Stimulated activated CD4-positive, alpha-beta T cell treated with anti-CD3 and anti-CD28 coated beads, TNF-alpha, amount 100 ng/mL, for 48 hours (primary cell): ENCODE measurements at regions not wholly inside any gene's neighbourhood (a gene's known extent, or its start where the extent isn't known, plus 50 kb on each side); places are given as distances from the start of the nearest gene placed in this dataset.
"Not testable (repeated sequence)": the region's sequence is repeated elsewhere in the genome, so short reads cannot be mapped to it uniquely, and the experiment has no call there.

Source experiments
- DNase-seq, 3 donors: peaks; one replicate each; pipeline ENCODE4 v3.0.0-alpha.2; 2020; ENCODE audit warnings: low read depth in 3 of 3

DNA sequence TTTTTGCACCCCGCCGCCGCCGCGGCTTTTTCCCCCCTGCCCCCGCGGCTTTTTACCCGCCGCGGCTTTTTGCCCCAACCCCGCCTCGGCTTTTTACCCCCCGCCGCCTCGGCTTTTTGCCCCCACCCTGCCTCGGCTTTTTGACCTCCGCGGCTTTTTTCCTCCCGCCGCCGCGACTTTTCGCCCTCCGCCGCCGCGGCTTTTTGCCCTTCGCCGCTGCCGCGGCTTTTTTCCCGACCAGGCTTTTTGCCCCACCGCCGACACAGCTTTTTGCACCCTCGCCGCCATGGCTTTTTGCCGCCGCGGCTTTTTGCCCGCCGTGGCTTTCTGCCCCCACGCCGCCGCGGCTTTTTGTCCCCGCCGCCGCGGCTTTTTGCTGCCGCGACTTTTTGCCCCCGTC lies 137.0 kb upstream of the TP53TG3D start:
- no peak for DNase-seq

DNA sequence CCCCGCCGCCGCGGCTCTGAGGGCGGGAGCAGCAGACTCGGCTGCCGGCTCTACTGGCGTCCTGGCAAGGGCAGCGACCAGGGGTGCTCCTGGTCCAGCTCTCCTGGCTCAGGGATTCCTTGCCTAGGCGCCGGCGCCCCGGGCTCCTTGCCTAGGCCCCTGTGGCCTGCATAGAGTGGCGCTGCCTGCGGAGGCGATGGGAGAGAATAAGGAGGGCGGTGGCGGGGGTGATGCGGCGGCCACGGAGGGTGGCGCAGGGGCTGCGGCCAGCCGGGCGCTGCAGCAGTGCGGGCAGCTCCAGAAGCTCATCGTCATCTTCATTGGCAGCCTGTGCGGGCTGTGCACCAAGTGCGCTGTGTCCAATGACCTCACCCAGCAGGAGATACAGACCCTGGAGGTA lies 136.6 kb upstream of the TP53TG3D start:
- DNase-seq, result not testable (repeated sequence)

DNA sequence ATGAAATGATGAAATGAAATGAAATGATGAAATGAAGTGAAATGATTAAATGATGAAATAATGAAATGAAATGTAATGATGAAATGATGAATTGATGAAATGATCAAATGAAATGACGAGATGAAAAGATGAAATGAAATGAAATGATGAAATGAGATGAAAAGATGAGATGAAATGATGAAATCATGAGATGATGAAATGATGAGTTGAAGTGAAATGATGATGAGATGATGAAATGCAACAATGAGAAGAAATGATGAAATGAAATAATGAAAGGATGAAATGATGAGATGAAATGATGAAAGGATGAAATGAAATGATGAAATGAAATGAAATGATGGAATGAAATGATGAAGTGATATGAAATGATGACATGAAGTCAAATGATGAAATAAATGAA lies 132.7 kb upstream of the TP53TG3D start:
- DNase-seq, result not testable (repeated sequence)

DNA sequence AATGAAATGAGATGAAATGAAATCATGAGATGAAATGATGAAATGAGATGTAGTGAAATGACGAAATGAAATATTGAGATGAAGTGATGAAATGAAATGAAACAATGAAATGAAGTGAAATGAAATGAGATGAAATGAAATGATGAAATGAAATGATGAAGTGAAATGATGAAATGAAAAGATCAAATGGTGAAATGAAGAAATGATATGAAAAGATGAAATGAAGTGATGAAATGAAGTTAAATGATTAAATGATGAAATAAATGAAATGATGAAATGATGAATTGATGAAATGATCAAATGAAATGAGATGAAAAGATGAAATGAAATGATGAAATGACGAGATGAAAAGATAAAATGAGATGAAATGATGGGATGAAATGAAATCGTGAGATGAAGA lies 132.3 kb upstream of the TP53TG3D start:
- not testable (repeated sequence) for DNase-seq

DNA sequence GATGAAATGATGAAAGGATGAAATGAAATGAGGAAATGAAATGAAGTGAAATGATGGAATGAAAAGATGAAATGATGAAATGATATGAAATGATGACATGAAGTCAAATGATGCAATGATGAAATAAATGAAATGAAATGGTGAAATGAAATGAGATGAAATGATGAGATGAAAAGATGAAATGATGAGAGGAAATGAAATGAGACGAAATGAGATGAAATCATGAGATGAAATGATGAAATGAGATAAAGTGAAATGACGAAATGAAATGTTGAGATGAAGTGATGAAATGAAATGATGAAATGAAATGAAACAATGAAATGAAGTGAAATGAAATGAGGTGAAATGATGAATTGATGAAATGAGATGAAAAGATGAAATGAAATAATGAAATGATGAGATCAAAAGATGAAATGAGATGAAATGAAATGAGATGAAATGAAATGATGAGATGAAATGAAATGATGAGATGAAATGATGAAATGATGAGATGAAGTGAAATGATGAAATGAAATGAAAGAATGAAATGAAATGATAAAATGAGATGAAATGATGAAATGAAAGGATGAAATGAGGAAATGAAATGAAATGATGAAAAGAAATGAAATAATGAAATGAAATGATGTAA lies 131.7 kb upstream of the TP53TG3D start:
- not testable (repeated sequence) for DNase-seq

DNA sequence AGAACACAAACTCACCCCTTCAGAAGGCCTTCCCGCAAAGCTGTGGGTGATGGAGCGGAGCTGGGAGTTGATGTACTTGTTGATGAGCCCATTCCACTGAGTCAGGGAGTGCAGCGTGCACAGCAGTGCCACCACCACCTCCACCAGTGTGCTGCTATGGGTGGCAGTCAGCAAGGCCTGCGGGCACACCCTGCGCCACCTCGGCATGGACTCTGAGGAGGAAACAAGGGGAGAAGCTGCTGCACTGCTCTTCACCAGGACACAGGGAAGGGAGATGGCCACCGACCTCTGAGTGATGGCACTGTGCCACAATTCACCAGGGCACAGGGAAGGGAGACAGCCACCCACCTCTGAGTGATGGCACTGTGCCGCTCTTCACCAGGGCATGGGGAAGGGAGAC lies 100.7 kb upstream of the TP53TG3D start:
- DNase-seq, result not testable (repeated sequence)

DNA sequence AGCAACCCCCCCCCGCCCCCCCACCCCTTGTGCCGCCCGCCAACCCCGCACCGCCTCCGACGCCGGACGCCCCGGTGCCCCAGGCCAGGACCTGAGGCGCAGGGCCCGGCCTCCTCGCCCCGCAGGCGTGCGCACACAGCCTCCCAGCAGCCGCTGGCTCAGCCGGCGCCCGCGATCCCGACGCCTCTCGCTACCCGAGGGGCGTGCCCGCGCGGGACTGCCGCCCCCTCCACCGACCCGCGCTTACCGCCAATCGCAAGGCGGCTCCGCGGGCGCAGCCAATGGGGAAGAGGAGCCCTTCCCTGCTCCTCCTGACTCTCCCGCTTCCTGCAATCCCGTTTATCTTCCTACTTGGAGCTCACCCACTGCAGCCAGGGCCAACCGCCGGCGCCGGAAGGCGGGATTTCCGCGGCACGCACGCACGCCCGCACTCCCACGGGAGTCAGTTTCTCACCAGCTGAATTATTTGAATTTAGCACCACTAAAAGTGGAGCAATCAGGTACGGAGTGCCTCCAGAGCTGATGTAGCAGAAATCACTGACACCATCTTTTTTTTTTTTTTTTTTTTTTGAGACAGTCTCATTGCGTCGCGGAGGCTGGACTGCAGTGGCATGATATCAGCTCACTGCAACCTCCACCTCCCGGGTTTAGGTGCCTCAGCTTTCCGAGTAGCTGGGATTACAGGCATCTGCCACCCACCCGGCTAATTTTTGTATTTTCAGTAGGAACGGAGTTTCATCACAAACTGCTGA lies 65.0 kb upstream of the TP53TG3D start:
- not testable (repeated sequence) for DNase-seq

DNA sequence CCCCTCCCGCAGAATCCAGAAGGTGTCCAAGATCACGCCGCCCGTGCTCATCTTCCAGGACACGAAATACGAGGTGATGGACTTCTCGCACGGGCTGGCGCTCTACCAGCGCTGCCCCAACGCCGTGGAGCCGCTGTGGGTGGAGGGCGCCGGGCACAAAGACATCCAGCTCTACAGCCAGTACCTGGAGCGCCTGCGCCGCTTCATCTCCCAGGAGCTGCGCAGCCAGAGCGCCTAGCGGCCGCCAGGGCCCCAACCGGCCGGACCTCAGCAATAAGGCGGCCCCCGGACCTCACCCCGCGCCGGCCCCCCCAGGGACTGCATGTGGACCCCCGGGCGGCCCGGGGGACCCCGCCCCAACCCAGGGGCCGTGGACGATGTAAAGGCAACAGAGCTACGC lies 50.5 kb upstream of the TP53TG3D start:
- not testable (repeated sequence) for DNase-seq
